ENCODE measurements at regions not wholly inside any gene's neighbourhood (a gene's known extent, or its start where the extent isn't known, plus 50 kb on each side); places are given as distances from the start of the nearest gene placed in this dataset.

DNA sequence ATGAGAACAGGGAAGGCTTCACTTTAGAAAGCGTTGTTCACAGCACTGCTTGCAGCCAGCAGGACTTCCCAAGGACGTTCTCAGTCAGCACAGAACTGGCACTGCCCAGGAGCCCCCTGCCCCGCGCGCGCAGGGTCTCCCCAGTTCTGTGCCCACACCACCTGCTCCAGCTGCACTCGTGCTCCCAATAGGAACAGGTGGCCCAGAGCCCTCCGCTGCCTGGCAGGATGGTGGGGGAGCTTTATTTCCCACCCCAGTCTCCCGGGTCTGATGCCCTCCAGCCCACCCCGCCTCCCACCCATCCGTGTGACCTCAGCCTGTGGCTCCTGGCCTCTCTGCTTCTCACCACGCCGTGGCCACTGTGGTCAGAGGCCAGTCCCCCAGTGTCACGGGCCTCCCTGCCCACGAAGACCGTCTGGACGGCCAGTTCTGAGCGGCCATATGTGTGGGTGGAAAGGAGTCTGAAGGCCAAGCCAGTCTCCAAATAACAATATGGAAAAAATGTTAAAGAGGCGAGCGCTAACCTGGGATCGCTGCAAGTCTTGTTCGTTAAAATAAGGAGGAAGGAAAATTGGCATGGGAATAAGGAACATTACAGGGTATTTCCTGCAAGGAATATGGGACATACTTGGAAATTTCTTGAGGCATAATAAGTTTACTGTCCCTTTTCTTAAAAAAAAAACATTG is 54.6 kb upstream of the PCSK6 start:
- Histone ChIP-seq H3K4me3 (no peak overlapping the region), H3K4me1 (replicated peaks) (no peaks in the 10 kb centered on the region), H3K9me3 (replicated peaks) (no peaks in the 10 kb centered on the region; the same call in 1 of the 2 replicates), H3K27ac (no peak overlapping the region), H3K27me3 (replicated peaks) (peaks cover 7% of the 10 kb centered on the region), H3K36me3 (no peaks in the 10 kb centered on the region)
- no peak for DNase-seq (ENCODE audit: low read depth in 1 of 2, low spot score in 2 of 2)

DNA sequence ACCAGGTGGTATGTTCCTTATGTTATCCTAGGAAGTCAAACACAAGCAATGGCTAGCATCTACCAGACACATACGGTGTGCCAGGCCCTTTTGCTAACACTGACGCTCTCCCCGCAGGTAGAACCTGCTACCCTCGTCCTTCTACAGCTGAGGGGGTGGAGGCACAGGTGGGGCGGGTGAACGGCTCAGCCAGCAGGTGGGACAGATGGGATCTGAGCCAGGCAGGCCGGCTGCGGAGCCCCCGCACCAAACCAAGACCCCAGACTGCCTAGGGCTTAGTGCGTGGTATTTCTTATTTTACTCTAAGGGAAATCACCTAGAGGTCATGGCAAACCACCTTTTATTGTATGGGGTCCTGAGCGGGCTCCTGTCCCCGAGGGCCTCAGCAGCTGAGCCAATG is 53.9 kb upstream of the PCSK6 start:
- H3K36me3 ChIP-seq = no peaks in the 10 kb centered on the region
- H3K4me1 ChIP-seq (replicated peaks) = peaks cover 2% of the 10 kb centered on the region; the same call in 1 of the 2 replicates
- DNase-seq (ENCODE audit: low read depth in 1 of 2, low spot score in 2 of 2) = no peak
- H3K27ac ChIP-seq = no peak overlapping the region
- H3K27me3 ChIP-seq (replicated peaks) = peaks cover 7% of the 10 kb centered on the region
- H3K4me3 ChIP-seq = no peak overlapping the region
- H3K9me3 ChIP-seq (replicated peaks) = no peaks in the 10 kb centered on the region; the same call in 1 of the 2 replicates

DNA sequence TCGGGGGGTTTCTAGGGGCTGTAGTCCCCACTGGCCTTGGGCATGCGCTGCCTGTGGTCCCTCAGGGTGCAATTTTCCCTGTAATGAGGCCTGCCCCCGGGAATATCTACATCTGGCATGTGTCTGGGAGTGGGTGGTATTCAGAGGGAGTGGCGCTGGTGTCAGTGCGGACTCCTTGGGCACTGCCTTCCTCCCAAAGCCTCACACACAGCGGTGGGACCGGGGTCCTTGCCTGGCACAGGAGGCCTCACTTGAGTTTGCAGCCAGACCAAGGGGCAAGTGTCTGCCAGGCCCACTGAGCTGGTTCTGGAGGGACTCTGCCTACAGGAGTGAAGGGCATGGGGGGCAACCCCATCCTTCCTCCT is 53.5 kb upstream of the PCSK6 start:
- Histone ChIP-seq H3K27me3 (replicated peaks) (peaks cover 7% of the 10 kb centered on the region), H3K9me3 (replicated peaks) (no peaks in the 10 kb centered on the region; the same call in 1 of the 2 replicates), H3K4me1 (replicated peaks) (peaks cover 6% of the 10 kb centered on the region), H3K4me3 (no peak overlapping the region), H3K27ac (no peak overlapping the region), H3K36me3 (no peaks in the 10 kb centered on the region)
- no peak for DNase-seq (ENCODE audit: low read depth in 1 of 2, low spot score in 2 of 2)

DNA sequence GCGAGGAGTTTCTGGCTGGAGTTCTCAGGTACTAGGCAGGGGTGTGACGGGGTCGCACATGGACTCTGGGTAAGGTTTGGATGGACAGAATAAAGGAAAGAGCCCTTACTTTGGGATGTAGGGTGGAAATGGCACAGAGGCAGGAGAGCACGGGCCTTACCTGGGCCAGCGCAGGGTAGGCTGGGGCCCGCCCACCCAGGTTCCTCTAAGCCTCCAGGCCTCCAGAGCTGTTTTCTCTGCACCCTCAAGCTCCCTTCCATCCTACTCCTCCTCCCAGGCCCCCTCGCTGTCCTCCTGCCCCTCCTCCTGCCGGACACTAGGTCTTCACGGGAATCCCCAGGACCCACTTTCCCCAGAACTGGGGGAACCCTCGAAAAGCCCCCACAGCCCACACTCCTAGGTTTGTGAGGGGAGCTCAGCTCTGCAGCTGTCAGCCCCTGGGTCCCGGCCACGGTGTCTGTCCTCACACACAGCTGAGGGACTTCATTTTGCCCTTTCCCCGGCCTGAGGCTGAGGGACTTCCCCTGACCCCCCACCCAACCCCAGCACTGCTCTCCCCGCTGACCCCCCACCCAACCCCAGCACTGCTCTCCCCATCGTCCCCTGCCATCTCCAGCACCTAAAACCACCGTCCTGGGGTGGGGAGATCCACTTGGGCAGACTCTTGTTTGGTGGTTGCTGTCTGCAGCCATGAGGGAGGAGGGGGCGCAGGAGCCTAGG is 53.0 kb upstream of the PCSK6 start:
- Histone ChIP-seq H3K36me3 (no peaks in the 10 kb centered on the region), H3K9me3 (replicated peaks) (no peaks in the 10 kb centered on the region; the same call in 1 of the 2 replicates), H3K4me1 (replicated peaks) (peaks cover 12% of the 10 kb centered on the region), H3K4me3 (no peak overlapping the region), H3K27ac (no peak overlapping the region), H3K27me3 (replicated peaks) (peaks cover 3% of the 10 kb centered on the region)
- DNase-seq (ENCODE audit: low read depth in 1 of 2, low spot score in 2 of 2) = peak in 1 of 2 experiments; percentile 67

DNA sequence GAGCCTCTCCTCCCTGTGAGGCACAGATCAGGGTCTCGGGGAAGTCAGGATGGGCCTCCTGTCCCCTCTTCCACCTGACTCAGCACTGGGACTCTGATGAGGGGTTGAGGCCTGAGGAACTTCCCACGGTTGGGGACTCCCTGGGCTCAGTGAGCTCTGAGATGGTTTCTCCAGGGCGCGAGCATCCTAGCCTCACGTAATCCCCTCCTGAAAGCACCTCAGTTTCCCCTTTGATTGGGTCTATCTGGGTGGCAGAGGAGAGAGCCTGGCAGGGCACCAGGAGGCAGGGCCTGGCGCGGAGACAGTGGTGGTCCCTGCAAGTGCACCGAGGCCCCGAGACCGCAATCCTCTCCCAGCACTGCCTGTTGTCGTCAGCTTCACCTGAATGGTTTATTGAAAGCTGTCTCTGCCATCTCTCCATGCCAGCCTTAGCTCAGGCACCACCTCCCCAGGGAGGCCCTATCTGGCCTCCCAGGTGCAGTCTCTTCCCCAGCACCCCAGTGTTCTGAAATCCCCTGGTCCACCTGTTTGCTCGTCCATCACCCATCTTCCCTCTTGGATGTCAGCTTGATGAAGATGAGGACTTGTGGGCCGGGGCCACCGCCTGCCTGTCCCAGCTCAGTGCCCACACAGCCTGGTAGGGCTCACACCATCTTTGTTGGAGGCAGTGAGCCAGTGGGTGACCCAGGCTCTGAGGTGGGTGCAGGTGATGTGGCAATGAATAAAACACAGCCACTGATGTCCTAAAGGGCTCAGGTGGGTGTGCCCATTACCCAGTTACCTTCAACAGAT is 52.2 kb upstream of the PCSK6 start:
- H3K4me1 ChIP-seq (replicated peaks) = peaks cover 19% of the 10 kb centered on the region
- H3K4me3 ChIP-seq = no peak overlapping the region
- no peaks in the 10 kb centered on the region for H3K27me3 ChIP-seq (replicated peaks)
- no peaks in the 10 kb centered on the region for H3K36me3 ChIP-seq
- H3K27ac ChIP-seq = no peak overlapping the region
- peak in 1 of 2 experiments; percentile 30 for DNase-seq (ENCODE audit: low read depth in 1 of 2, low spot score in 2 of 2)
- H3K9me3 ChIP-seq (replicated peaks) = no peaks in the 10 kb centered on the region; the same call in 1 of the 2 replicates

DNA sequence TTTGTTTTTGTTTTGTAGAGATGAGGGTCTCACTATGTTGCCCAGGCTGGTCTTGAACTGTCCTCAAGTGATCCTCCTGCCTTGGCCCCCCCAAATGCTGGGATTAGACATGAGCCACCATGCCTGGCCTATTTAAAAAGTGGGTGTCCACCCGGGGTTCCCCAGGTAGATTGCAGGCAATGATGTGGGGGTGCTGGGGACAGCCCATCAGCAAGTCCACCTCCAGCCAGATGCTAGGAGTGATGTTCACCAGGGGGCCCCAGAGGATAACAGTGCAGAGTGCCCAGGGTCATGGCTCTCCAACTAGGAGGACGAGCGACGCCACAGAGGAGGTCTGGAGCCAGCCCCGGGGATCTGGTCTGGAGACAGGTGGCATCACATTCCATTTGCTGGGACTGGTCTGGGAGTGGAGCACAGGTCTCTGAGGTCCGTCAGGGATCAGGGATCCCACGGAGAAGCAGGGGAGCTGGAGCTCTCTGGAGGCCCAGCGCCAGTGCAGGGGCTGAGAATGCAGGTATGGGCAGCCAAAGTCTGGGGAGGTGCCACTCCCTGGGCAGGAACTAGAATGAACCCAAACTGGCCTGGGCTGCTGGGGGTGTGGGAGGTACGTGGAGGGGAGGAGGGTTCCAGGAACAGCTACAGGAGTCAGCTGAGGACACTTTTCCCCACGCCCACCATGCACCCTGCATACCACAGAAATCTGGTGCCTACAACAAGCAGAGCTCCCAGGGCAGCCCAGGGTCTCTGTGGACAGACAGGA is 51.2 kb upstream of the PCSK6 start:
- no peaks in the 10 kb centered on the region for H3K36me3 ChIP-seq
- no peak overlapping the region for H3K4me3 ChIP-seq
- no peaks in the 10 kb centered on the region; the same call in 1 of the 2 replicates for H3K9me3 ChIP-seq (replicated peaks)
- no peak overlapping the region for H3K27ac ChIP-seq
- peak in 1 of 2 experiments; percentile 44 for DNase-seq (ENCODE audit: low read depth in 1 of 2, low spot score in 2 of 2)
- peaks cover 29% of the 10 kb centered on the region for H3K4me1 ChIP-seq (replicated peaks)
- H3K27me3 ChIP-seq (replicated peaks) = no peaks in the 10 kb centered on the region

DNA sequence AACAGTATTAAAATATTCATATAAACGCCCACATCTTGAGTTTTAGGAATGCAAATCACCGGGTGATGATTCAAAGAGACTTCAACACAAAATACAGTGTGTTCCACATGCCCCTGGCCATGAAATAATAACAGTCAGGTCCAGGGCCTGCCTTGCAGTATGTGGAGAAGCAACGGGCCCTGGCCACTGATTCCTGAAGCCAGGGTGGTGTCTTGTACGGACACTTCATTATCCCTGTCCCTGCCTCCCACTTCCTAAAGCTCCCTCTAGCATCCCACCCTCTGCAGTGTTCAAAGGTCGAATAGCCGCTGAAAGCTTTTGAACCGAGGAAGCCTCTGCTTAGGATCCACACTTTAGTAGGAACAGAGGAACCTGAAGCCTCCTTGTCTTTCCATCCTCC is 50.4 kb upstream of the PCSK6 start:
- peak in 1 of 2 experiments; percentile 20 for DNase-seq (ENCODE audit: low read depth in 1 of 2, low spot score in 2 of 2)
- H3K27me3 ChIP-seq (replicated peaks) = no peaks in the 10 kb centered on the region

DNA sequence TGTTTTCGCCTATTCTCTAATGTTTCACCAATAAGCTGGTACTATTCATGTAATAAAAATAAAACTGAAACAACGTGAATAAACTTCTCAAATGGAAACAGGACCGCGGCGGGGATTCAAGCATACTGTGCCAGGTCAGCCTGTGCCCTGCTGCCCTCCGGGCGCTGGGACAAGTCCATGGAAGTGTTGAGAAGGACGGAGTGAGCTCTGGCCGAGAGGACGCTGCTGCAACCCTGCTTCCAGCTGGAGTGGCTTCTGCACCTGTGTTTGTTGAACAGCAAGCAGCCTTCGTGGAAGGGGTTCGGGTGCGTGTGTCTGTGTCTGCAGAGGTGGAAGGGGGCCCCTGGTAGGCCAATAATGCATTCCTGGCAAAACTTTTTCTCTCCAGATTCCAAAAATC is 50.0 kb upstream of the PCSK6 start:
- H3K4me3 ChIP-seq = no peak overlapping the region
- no peaks in the 10 kb centered on the region for H3K36me3 ChIP-seq
- no peaks in the 10 kb centered on the region for H3K27me3 ChIP-seq (replicated peaks)
- peaks cover 29% of the 10 kb centered on the region for H3K4me1 ChIP-seq (replicated peaks)
- peak in 1 of 2 experiments; percentile 39 for DNase-seq (ENCODE audit: low read depth in 1 of 2, low spot score in 2 of 2)
- H3K27ac ChIP-seq = no peak overlapping the region
- no peaks in the 10 kb centered on the region for H3K9me3 ChIP-seq (replicated peaks)

More for the DNA sequence above, 50.4 kb upstream of the PCSK6 start:
- peaks cover 29% of the 10 kb centered on the region for H3K4me1 ChIP-seq (replicated peaks)
- H3K27ac ChIP-seq = no peak overlapping the region
- no peaks in the 10 kb centered on the region for H3K9me3 ChIP-seq (replicated peaks)
- no peaks in the 10 kb centered on the region for H3K36me3 ChIP-seq
- no peak overlapping the region for H3K4me3 ChIP-seq

Measured in SJSA1 (cell line).